RWPE2 (cell line): ENCODE measurements at regions not wholly inside any gene's neighbourhood (a gene's known extent, or its start where the extent isn't known, plus 50 kb on each side); places are given as distances from the start of the nearest gene placed in this dataset.

Source experiments
- ATAC-seq: fragments of 200-7000 bp; cut with Tn5 transposase; 3 replicates; pipeline ENCODE4 v1.9.1; 2021; ENCODE audit warnings: low read depth
- DNase-seq: peaks from one replicate; pipeline ENCODE4 v3.0.0-alpha.2; 2020; ENCODE audit warnings: low spot score
- H3K27ac ChIP-seq: fragments of 450-650 bp; 2 replicates; pipeline ENCODE4 v1.5.1; 2017; ENCODE audit warnings: mild to moderate bottlenecking; ENCODE audit not compliant: poor library complexity, severe bottlenecking
- H3K27me3 ChIP-seq: fragments of 250-450 bp; sonication (Bioruptor Pico); 2 replicates; pipeline ENCODE4 v1.5.1; 2021; ENCODE audit warnings: mild to moderate bottlenecking, moderate library complexity; ENCODE audit not compliant: insufficient read depth, poor library complexity, severe bottlenecking
- H3K36me3 ChIP-seq: fragments of 250-450 bp; sonication (Bioruptor Pico); 2 replicates; pipeline ENCODE4 v1.5.1; 2020; ENCODE audit warnings: low read depth, mild to moderate bottlenecking, moderate library complexity
- H3K4me1 ChIP-seq: fragments of 250-450 bp; sonication (Bioruptor Pico); 2 replicates; pipeline ENCODE4 v1.5.1; 2021; ENCODE audit warnings: mild to moderate bottlenecking, moderate library complexity; ENCODE audit not compliant: insufficient read depth, poor library complexity, severe bottlenecking
- H3K4me3 ChIP-seq: fragments of 250-450 bp; sonication (Bioruptor Pico); 2 replicates; pipeline ENCODE4 v1.5.1; 2021; ENCODE audit warnings: mild to moderate bottlenecking, moderate library complexity; ENCODE audit not compliant: severe bottlenecking
- H3K9me3 ChIP-seq: fragments of 250-450 bp; sonication (Bioruptor Pico); 2 replicates; pipeline ENCODE4 v1.5.1; 2021; ENCODE audit warnings: mild to moderate bottlenecking, moderate library complexity; ENCODE audit not compliant: severe bottlenecking
- CTCF ChIP-seq: fragments of 450-650 bp; IDR thresholded peaks from one replicate; pipeline ENCODE4 v1.5.1; 2017; ENCODE audit warnings: mild to moderate bottlenecking, moderate library complexity; ENCODE audit not compliant: poor library complexity, severe bottlenecking

GRCh38 chr4:188650516-188650915, 511.3 kb downstream of the TRIML1 start:
- no peaks in the 10 kb centered on the region for H3K9me3 ChIP-seq
- H3K27ac ChIP-seq = no peak overlapping the region
- DNase-seq (no peak), ATAC-seq (no peak)
- no peaks in the 10 kb centered on the region for H3K4me1 ChIP-seq
- H3K27me3 ChIP-seq = no peaks in the 10 kb centered on the region
- no peak for TF ChIP-seq CTCF
- H3K4me3 ChIP-seq = no peak overlapping the region
- H3K36me3 ChIP-seq = no peaks in the 10 kb centered on the region

GRCh38 chr4:188657365-188657764, 518.1 kb downstream of the TRIML1 start:
- H3K27me3 ChIP-seq = no peaks in the 10 kb centered on the region
- no peak for ATAC-seq

GRCh38 chr4:188658958-188659522, 519.8 kb downstream of the TRIML1 start:
- H3K27me3 ChIP-seq = no peaks in the 10 kb centered on the region
- no peak overlapping the region for H3K4me3 ChIP-seq
- no peak for TF ChIP-seq CTCF
- no peaks in the 10 kb centered on the region for H3K9me3 ChIP-seq
- DNase-seq (no peak), ATAC-seq (no peak)
- H3K36me3 ChIP-seq = no peaks in the 10 kb centered on the region
- no peaks in the 10 kb centered on the region for H3K4me1 ChIP-seq
- no peak overlapping the region for H3K27ac ChIP-seq

More at GRCh38 chr4:188657365-188657764, 518.1 kb downstream of the TRIML1 start:
- no peak for DNase-seq
- H3K4me3 ChIP-seq = no peak overlapping the region
- TF ChIP-seq CTCF = no peak
- H3K9me3 ChIP-seq = no peaks in the 10 kb centered on the region
- H3K27ac ChIP-seq = no peak overlapping the region
- no peaks in the 10 kb centered on the region for H3K4me1 ChIP-seq
- no peaks in the 10 kb centered on the region for H3K36me3 ChIP-seq

- ATAC-seq (no peak), DNase-seq (no peak)
- Histone ChIP-seq H3K9me3 (no peaks in the 10 kb centered on the region), H3K27me3 (no peaks in the 10 kb centered on the region), H3K4me1 (no peaks in the 10 kb centered on the region), H3K36me3 (no peaks in the 10 kb centered on the region), H3K4me3 (no peak overlapping the region), H3K27ac (no peak overlapping the region)
- no peak for TF ChIP-seq CTCF
Measured at GRCh38 chr4:188660796-188661195, 521.6 kb downstream of the TRIML1 start.

GRCh38 chr4:188661502-188661901, 522.3 kb downstream of the TRIML1 start:
- ATAC-seq = no peak
- DNase-seq = no peak
- H3K27me3 ChIP-seq = no peaks in the 10 kb centered on the region
- no peaks in the 10 kb centered on the region for H3K36me3 ChIP-seq
- no peak overlapping the region for H3K4me3 ChIP-seq
- no peaks in the 10 kb centered on the region for H3K4me1 ChIP-seq
- no peak overlapping the region for H3K27ac ChIP-seq
- no peak for TF ChIP-seq CTCF
- no peaks in the 10 kb centered on the region for H3K9me3 ChIP-seq
